GM08714 (cell line): ENCODE measurements at regions not wholly inside any gene's neighbourhood (a gene's known extent, or its start where the extent isn't known, plus 50 kb on each side); places are given as distances from the start of the nearest gene placed in this dataset.

ENCODE experiments used
- H3K4me3 ChIP-seq: fragments of 200-500 bp; sonication (Bioruptor generic); 2 replicates; pipeline ENCODE4 v1.5.1; 2014; ENCODE audit warnings: mild to moderate bottlenecking, low read length, inconsistent platforms
- ZNF274 ChIP-seq: IDR thresholded peaks from 2 replicates; pipeline ENCODE4 v1.6.1; 2012; ENCODE audit warnings: mild to moderate bottlenecking, low read depth, low read length

GRCh38 chr4:89582756-89583505 lies 254.0 kb downstream of the SNCA start:
- TF ChIP-seq ZNF274: no peak
- H3K4me3 ChIP-seq: no peak overlapping the region

GRCh38 chr4:89579771-89580170 lies 257.2 kb downstream of the SNCA start:
- H3K4me3 ChIP-seq: no peak overlapping the region
- TF ChIP-seq ZNF274: no peak

- no peak for TF ChIP-seq ZNF274
- H3K4me3 ChIP-seq: no peak overlapping the region
Measured at GRCh38 chr4:89576246-89576645, 260.7 kb downstream of the SNCA start.

- TF ChIP-seq ZNF274: no peak
- H3K4me3 ChIP-seq: no peak overlapping the region
Measured at GRCh38 chr4:89575840-89576239, 261.1 kb downstream of the SNCA start.

- TF ChIP-seq ZNF274: no peak
- H3K4me3 ChIP-seq: no peak overlapping the region
Measured at GRCh38 chr4:89574176-89574575, 262.8 kb downstream of the SNCA start.

- no peak for TF ChIP-seq ZNF274
- H3K4me3 ChIP-seq: no peak overlapping the region
Measured at GRCh38 chr4:89573656-89574055, 263.3 kb downstream of the SNCA start.

GRCh38 chr4:89572224-89572858 lies 264.6 kb downstream of the SNCA start:
- H3K4me3 ChIP-seq: no peak overlapping the region
- TF ChIP-seq ZNF274: no peak

- H3K4me3 ChIP-seq: no peak overlapping the region
- no peak for TF ChIP-seq ZNF274
Measured at GRCh38 chr4:89570931-89571330, 263.3 kb upstream of the GPRIN3 start.

GRCh38 chr4:89567936-89568335 lies 260.3 kb upstream of the GPRIN3 start:
- no peak for TF ChIP-seq ZNF274
- H3K4me3 ChIP-seq: no peak overlapping the region

GRCh38 chr4:89563431-89563830 lies 255.8 kb upstream of the GPRIN3 start:
- no peak overlapping the region for H3K4me3 ChIP-seq
- TF ChIP-seq ZNF274: no peak

- no peak for TF ChIP-seq ZNF274
- H3K4me3 ChIP-seq: no peak overlapping the region
Measured at GRCh38 chr4:89562746-89563145, 255.1 kb upstream of the GPRIN3 start.

- H3K4me3 ChIP-seq: no peak overlapping the region
- TF ChIP-seq ZNF274: no peak
Measured at GRCh38 chr4:89561048-89561447, 253.4 kb upstream of the GPRIN3 start.

- no peak overlapping the region for H3K4me3 ChIP-seq
- no peak for TF ChIP-seq ZNF274
Measured at GRCh38 chr4:89558147-89558546, 250.5 kb upstream of the GPRIN3 start.

GRCh38 chr4:89556601-89557305 lies 249.2 kb upstream of the GPRIN3 start:
- TF ChIP-seq ZNF274: no peak

GRCh38 chr4:89551191-89551590 lies 243.6 kb upstream of the GPRIN3 start:
- TF ChIP-seq ZNF274: no peak
- H3K4me3 ChIP-seq: no peak overlapping the region

More at GRCh38 chr4:89556601-89557305, 249.2 kb upstream of the GPRIN3 start:
- H3K4me3 ChIP-seq: no peak overlapping the region

- TF ChIP-seq ZNF274: no peak
- H3K4me3 ChIP-seq: no peak overlapping the region
Measured at GRCh38 chr4:89549907-89550306, 242.3 kb upstream of the GPRIN3 start.
